ENCODE measurements at regions not wholly inside any gene's neighbourhood (a gene's known extent, or its start where the extent isn't known, plus 50 kb on each side); places are given as distances from the start of the nearest gene placed in this dataset.
"Not testable (repeated sequence)": the region's sequence is repeated elsewhere in the genome, so short reads cannot be mapped to it uniquely, and the experiment has no call there.

GRCh38 chr5:166123717-166124116 lies 2167.7 kb upstream of the WWC1 start:
- ChIA-PET CTCF (interaction anchor here (0.6 to 0.7 kb wide), 2 partner anchors 58 to 529 kb away, joined by 3 to 4 read pairs; no protein-coding TSS in a partner anchor), POLR2A (no interaction called here)
- no peak for DNase-seq (ENCODE audit: unreplicated experiment)
- intact Hi-C loops (cut with micrococcal nuclease), result no loop called here
- Mint-ChIP-seq H3K9me3 (ENCODE audit: unreplicated experiment) (no peaks in the 10 kb centered on the region), H3K36me3 (ENCODE audit: insufficient read depth, unreplicated experiment) (no peaks in the 10 kb centered on the region), H3K4me3 (ENCODE audit: unreplicated experiment) (no peak overlapping the region), H3K4me1 (ENCODE audit: insufficient read depth, unreplicated experiment) (no peaks in the 10 kb centered on the region), H3K27me3 (ENCODE audit: insufficient read depth, unreplicated experiment) (no peaks in the 10 kb centered on the region), H3K27ac (ENCODE audit: low read depth, unreplicated experiment) (no peak overlapping the region)
- BruUV-seq (replicated peaks), result no TSS peak
- TF ChIP-seq CTCF (IDR thresholded peaks at IDR 0.05; ENCODE audit: unreplicated experiment), result no peak

- intact Hi-C loops (cut with micrococcal nuclease), result no loop called here
- no peaks in the 10 kb centered on the region for H3K36me3 Mint-ChIP-seq (ENCODE audit: insufficient read depth, unreplicated experiment)
- no peak overlapping the region for H3K4me3 Mint-ChIP-seq (ENCODE audit: unreplicated experiment)
- H3K9me3 Mint-ChIP-seq (ENCODE audit: unreplicated experiment), result no peaks in the 10 kb centered on the region
- ChIA-PET CTCF (interaction anchor here (0.6 to 0.7 kb wide), 3 partner anchors 9 to 285 kb away, joined by 3 to 6 read pairs (median 3); no protein-coding TSS in a partner anchor), POLR2A (no interaction called here)
- no peak overlapping the region for H3K27ac Mint-ChIP-seq (ENCODE audit: low read depth, unreplicated experiment)
- no peaks in the 10 kb centered on the region for H3K4me1 Mint-ChIP-seq (ENCODE audit: insufficient read depth, unreplicated experiment)
- BruUV-seq (replicated peaks), result no TSS peak
- no peaks in the 10 kb centered on the region for H3K27me3 Mint-ChIP-seq (ENCODE audit: insufficient read depth, unreplicated experiment)
- no peak for TF ChIP-seq CTCF (IDR thresholded peaks at IDR 0.05; ENCODE audit: unreplicated experiment)
- no peak for DNase-seq (ENCODE audit: unreplicated experiment)
Observed at GRCh38 chr5:166127766-166128570, 2163.5 kb upstream of the WWC1 start.

- H3K4me3 Mint-ChIP-seq (ENCODE audit: unreplicated experiment); H3K27ac Mint-ChIP-seq (ENCODE audit: low read depth, unreplicated experiment); intact Hi-C loops (cut with micrococcal nuclease); CTCF ChIA-PET; H3K4me1 Mint-ChIP-seq (ENCODE audit: insufficient read depth, unreplicated experiment); H3K9me3 Mint-ChIP-seq (ENCODE audit: unreplicated experiment); H3K36me3 Mint-ChIP-seq (ENCODE audit: insufficient read depth, unreplicated experiment); H3K27me3 Mint-ChIP-seq (ENCODE audit: insufficient read depth, unreplicated experiment); DNase-seq (ENCODE audit: unreplicated experiment); BruUV-seq (replicated peaks); POLR2A ChIA-PET: not testable (repeated sequence)
Observed at GRCh38 chr5:166145107-166145506, 2146.3 kb upstream of the WWC1 start.

GRCh38 chr5:166163996-166164610 lies 2127.3 kb upstream of the WWC1 start:
- Mint-ChIP-seq H3K4me1 (ENCODE audit: insufficient read depth, unreplicated experiment) (no peaks in the 10 kb centered on the region), H3K27ac (ENCODE audit: low read depth, unreplicated experiment) (no peak overlapping the region), H3K9me3 (ENCODE audit: unreplicated experiment) (no peaks in the 10 kb centered on the region), H3K4me3 (ENCODE audit: unreplicated experiment) (no peak overlapping the region), H3K36me3 (ENCODE audit: insufficient read depth, unreplicated experiment) (no peaks in the 10 kb centered on the region), H3K27me3 (ENCODE audit: insufficient read depth, unreplicated experiment) (peaks cover 7% of the 10 kb centered on the region)
- intact Hi-C loops (cut with micrococcal nuclease), result no loop called here
- BruUV-seq (replicated peaks), result no TSS peak
- CTCF ChIA-PET, result interaction anchor here (0.6 to 0.8 kb wide), 2 partner anchors 29 to 534 kb away, joined by 3 read pairs; no protein-coding TSS in a partner anchor
- TF ChIP-seq CTCF (IDR thresholded peaks at IDR 0.05; ENCODE audit: unreplicated experiment), result no peak
- DNase-seq (ENCODE audit: unreplicated experiment), result no peak
- POLR2A ChIA-PET, result no interaction called here

All from MCF 10A (cell line).